BJ (cell line): ENCODE measurements at regions not wholly inside any gene's neighbourhood (a gene's known extent, or its start where the extent isn't known, plus 50 kb on each side); places are given as distances from the start of the nearest gene placed in this dataset.

Experiments
- CTCF ChIA-PET: fragments of 350-600 bp; formaldehyde crosslinking; extraction: SDS; loops from one replicate; lab custom pipeline; 2021; ENCODE audit warnings: antibody characterized with exemption, inconsistent platforms; lab: Yijun Ruan, JAX
- POLR2A ChIA-PET: fragments of 300-600 bp; sonication (Branson Sonifier 250); formaldehyde crosslinking; extraction: SDS; loops from one replicate; lab custom pipeline; 2021; ENCODE audit warnings: antibody characterized with exemption; lab: Charles Lee
- DNase-seq: peaks from one replicate; pipeline ENCODE4 v3.0.0-alpha.2; 2011; ENCODE audit warnings: low read depth
- H3K27me3 ChIP-seq: 2 replicates; pipeline ENCODE4 v1.6.0; 2011; ENCODE audit warnings: low read length; ENCODE audit not compliant: control insufficient read depth, insufficient read depth
- H3K36me3 ChIP-seq: 2 replicates; pipeline ENCODE4 v1.5.1; 2011; ENCODE audit warnings: low read length; ENCODE audit not compliant: control insufficient read depth, insufficient read depth
- H3K4me3 ChIP-seq: 2 replicates; pipeline ENCODE4 v1.5.1; 2011; ENCODE audit warnings: low read depth, mild to moderate bottlenecking, control low read depth, low read length
- TF ChIP-seq, protein P1 (sequence below): IDR thresholded peaks from 2 replicates; pipeline ENCODE4 v1.5.1; 2011; ENCODE audit warnings: low read depth, mild to moderate bottlenecking, control low read depth, inconsistent platforms, low read length, moderate library complexity; ENCODE audit not compliant: insufficient read depth

DNA sequence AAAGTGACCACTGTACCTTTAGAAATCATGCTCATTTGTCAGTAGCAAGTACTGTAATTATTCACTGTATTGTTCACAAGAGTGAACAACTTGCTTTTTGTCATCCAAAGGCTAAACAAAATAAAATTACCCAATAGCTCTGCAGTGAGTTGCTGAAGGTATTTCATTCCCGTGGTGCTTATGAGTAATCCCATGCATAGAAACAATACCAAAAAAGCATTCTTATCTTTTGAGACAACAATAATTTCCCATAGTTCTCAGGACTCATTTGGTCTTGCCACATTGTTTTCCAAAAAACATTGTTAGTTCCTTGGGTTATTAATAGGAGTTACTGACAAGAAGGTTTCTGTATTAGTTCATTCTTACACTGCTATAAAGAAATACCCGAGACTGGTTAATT lies 503.2 kb upstream of the FAM98A start:
- ChIA-PET CTCF (no interaction called here), POLR2A (no interaction called here)
- Histone ChIP-seq H3K36me3 (no peaks in the 10 kb centered on the region), H3K4me3 (no peak overlapping the region), H3K27me3 (no peaks in the 10 kb centered on the region)
- TF ChIP-seq, protein P1, sequence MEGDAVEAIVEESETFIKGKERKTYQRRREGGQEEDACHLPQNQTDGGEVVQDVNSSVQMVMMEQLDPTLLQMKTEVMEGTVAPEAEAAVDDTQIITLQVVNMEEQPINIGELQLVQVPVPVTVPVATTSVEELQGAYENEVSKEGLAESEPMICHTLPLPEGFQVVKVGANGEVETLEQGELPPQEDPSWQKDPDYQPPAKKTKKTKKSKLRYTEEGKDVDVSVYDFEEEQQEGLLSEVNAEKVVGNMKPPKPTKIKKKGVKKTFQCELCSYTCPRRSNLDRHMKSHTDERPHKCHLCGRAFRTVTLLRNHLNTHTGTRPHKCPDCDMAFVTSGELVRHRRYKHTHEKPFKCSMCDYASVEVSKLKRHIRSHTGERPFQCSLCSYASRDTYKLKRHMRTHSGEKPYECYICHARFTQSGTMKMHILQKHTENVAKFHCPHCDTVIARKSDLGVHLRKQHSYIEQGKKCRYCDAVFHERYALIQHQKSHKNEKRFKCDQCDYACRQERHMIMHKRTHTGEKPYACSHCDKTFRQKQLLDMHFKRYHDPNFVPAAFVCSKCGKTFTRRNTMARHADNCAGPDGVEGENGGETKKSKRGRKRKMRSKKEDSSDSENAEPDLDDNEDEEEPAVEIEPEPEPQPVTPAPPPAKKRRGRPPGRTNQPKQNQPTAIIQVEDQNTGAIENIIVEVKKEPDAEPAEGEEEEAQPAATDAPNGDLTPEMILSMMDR, result no peak
- no peak for DNase-seq

DNA sequence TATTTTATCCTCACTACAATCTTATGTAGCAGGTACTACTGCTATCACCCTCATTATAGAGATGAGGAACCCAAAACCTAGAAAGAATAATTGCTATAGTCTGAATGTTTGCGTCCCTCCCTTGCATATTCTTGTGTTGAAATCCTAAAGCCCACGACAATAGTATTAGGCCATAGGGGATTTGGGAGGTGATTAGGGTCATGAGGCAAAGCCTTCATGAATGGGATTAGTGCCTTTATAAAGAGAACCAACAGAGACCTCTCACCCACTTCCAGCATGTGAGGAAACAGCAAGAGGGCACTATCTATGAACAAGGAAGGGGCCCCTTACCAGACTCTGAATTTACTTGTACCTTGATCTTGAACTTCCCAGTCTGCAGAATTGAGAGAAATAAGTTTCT lies 500.3 kb upstream of the FAM98A start:
- ChIA-PET POLR2A (no interaction called here), CTCF (no interaction called here)
- Histone ChIP-seq H3K36me3 (no peaks in the 10 kb centered on the region), H3K4me3 (no peak overlapping the region), H3K27me3 (no peaks in the 10 kb centered on the region)
- TF ChIP-seq, protein P1, result no peak
- no peak for DNase-seq

DNA sequence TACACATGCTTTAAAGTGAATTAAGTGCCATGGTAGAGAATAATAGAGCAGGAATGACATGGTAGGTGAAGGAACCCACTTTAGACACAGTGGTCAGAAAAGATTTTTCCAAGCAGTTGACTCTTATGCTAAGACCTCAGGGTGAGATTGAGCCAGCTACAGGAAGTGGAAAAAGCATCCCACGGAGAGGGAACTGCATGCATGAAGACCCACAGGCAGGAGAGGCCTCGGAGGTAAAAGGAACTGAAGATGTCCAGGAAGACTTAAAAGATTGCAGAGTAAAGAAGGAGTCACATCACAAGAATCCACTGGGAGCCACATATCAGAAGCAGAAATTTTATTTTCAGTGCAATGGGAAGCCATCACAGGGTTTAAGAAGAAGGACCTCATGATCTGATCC lies 499.2 kb upstream of the FAM98A start:
- CTCF ChIA-PET, result interaction anchor here (4.4 kb wide), 1 partner anchor 1313 kb away, joined by 27 read pairs; no protein-coding TSS in a partner anchor
- TF ChIP-seq, protein P1, result no peak
- H3K27me3 ChIP-seq, result no peaks in the 10 kb centered on the region
- no peak for DNase-seq
- H3K36me3 ChIP-seq, result no peaks in the 10 kb centered on the region
- no peak overlapping the region for H3K4me3 ChIP-seq
- POLR2A ChIA-PET, result no interaction called here

DNA sequence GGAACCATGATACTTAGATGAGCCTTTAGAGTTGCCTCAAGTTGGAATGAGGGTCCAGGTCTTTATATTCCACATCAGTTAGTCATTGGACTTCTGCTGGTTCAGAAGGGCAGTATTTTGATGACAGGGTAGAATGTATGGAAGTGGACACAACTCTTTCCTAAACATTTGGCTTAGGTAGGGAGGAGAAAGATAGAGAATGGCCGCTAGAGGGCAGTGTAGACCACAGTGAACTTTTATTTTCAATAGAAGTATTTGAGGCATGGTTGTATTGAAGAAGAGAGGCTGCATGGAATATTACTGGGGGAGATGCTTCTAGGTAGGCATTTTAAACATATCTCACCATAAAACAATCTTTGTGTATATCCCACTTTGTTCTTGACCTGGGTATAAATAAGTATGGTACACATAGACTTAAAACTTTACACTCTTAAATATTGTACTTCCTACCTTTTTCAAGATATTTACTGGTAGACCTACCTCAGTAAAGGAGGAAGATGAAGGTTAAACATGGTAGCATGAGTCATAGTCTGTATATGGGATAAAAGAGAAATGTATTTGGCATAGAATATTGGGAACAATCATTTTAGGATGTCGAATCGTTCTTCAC lies 497.6 kb upstream of the FAM98A start:
- DNase-seq, result no peak
- TF ChIP-seq, protein P1, result peak; percentile 67
- Histone ChIP-seq H3K4me3 (no peak overlapping the region), H3K27me3 (no peaks in the 10 kb centered on the region), H3K36me3 (no peaks in the 10 kb centered on the region)
- ChIA-PET POLR2A (no interaction called here), CTCF (interaction anchor here (0.9 to 4.4 kb wide), 5 partner anchors 8 to 1314 kb away, joined by 3 to 27 read pairs (median 4); no protein-coding TSS in a partner anchor)

DNA sequence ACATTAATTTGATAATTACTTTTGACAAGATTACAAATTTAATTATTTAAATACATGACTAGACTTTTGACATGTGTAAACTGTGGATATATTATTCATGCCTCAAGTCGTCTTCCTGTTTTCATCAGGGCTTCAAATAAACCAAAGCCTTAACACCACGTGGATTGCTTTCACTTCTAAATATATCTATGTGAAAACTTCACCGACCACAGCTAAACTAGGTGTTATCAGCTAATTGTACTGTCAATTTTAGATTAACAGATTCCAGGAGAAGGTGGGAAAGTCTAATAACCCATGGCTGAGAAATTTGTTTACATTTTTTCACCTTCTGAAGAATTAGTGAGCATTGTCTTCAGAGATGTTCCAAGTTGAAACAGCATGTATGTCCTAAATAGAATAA lies 494.7 kb upstream of the FAM98A start:
- no peak overlapping the region for H3K4me3 ChIP-seq
- no peak for DNase-seq
- TF ChIP-seq, protein P1, result no peak
- POLR2A ChIA-PET, result no interaction called here
- no peaks in the 10 kb centered on the region for H3K27me3 ChIP-seq
- no peaks in the 10 kb centered on the region for H3K36me3 ChIP-seq
- CTCF ChIA-PET, result interaction anchor here (1.0 to 1.4 kb wide), 2 partner anchors 420 to 1317 kb away, joined by 4 read pairs; no protein-coding TSS in a partner anchor
